GM12878 (cell line): ENCODE measurements at regions not wholly inside any gene's neighbourhood (a gene's known extent, or its start where the extent isn't known, plus 50 kb on each side); places are given as distances from the start of the nearest gene placed in this dataset.

Experiments used
- ATAC-seq: fragments of 200-7000 bp; cut with Tn5 transposase; 3 replicates; pipeline ENCODE4 v1.9.1; 2020; ENCODE audit warnings: mild to moderate bottlenecking, moderate library complexity
- BruUV-seq: library from RNA; stranded (reverse); fragments of 400-500 nt; replicated peaks from 2 replicates; lab custom pipeline; 2021; lab: Mats Ljungman, UMichigan
- CTCF ChIA-PET: fragments of 300-600 bp; sonication (Branson Sonifier 250); formaldehyde crosslinking; extraction: SDS; loops from one replicate; lab custom pipeline; 2021; ENCODE audit warnings: inconsistent platforms; lab: Yijun Ruan, JAX
- POLR2A ChIA-PET: fragments of 350-600 bp; formaldehyde crosslinking; extraction: SDS; loops from one replicate; lab custom pipeline; 2021; ENCODE audit warnings: inconsistent platforms; lab: Charles Lee
- RAD21 ChIA-PET: fragments of 300-600 bp; sonication (Branson Sonifier 250); formaldehyde crosslinking; loops from one replicate; lab custom pipeline; 2023; ENCODE audit warnings: antibody characterized with exemption; ENCODE audit not compliant: unreplicated experiment; lab: Charles Lee
- SMC1A ChIA-PET: fragments of 300-600 bp; sonication (Branson Sonifier 250); formaldehyde crosslinking; loops from one replicate; lab custom pipeline; 2023; ENCODE audit not compliant: unreplicated experiment, uncharacterized antibody; lab: Charles Lee
- DNase-seq: peaks from one replicate; pipeline ENCODE4 v3.0.0-alpha.2; 2011; ENCODE audit warnings: low read depth, low spot score
- FAIRE-seq: peaks from 3 replicates; lab custom pipeline; 2011; peaks lifted over from hg19 to GRCh38; lab: Jason Lieb, UNC
- H2AFZ ChIP-seq: 2 replicates; pipeline ENCODE4 v1.6.0; 2011; ENCODE audit warnings: low read depth, low read length, control low read depth; ENCODE audit not compliant: control insufficient read depth
- H3K27ac ChIP-seq: 2 replicates; pipeline ENCODE4 v1.5.1; 2011; ENCODE audit warnings: control low read depth; ENCODE audit not compliant: control insufficient read depth, insufficient read depth
- H3K27me3 ChIP-seq, 2 experiments: replicated peaks in 1 of 2; 2 replicates each; pipeline versions ENCODE4 v1.6.0 to v1.6.1; 2011; ENCODE audit warnings: low read length in 1 of 2; ENCODE audit not compliant: control insufficient read depth in 2 of 2, insufficient read depth in 2 of 2
- H3K36me3 ChIP-seq, 2 experiments: 2 replicates each; pipeline ENCODE4 v1.5.1; 2011; ENCODE audit warnings: low read length in 1 of 2; ENCODE audit not compliant: control insufficient read depth in 2 of 2, insufficient read depth in 2 of 2
- H3K4me1 ChIP-seq: 2 replicates; pipeline ENCODE4 v1.6.1; 2011; ENCODE audit warnings: mild to moderate bottlenecking, low read length, moderate library complexity, mixed read lengths; ENCODE audit not compliant: control insufficient read depth, insufficient read depth
- H3K4me2 ChIP-seq: 2 replicates; pipeline ENCODE4 v1.6.0; 2011; ENCODE audit warnings: control low read depth; ENCODE audit not compliant: control insufficient read depth, insufficient read depth
- H3K4me3 ChIP-seq: fragments of 200-600 bp; sonication (generic); 2 replicates; pipeline ENCODE4 v1.5.1; 2016
- H3K79me2 ChIP-seq: 2 replicates; pipeline ENCODE4 v1.6.0; 2011; ENCODE audit warnings: low read length; ENCODE audit not compliant: control insufficient read depth, insufficient read depth
- H3K9ac ChIP-seq: 2 replicates; pipeline ENCODE4 v1.8.0; 2011; ENCODE audit warnings: low read length, control low read depth, mixed read lengths; ENCODE audit not compliant: control insufficient read depth, insufficient read depth
- H3K9me3 ChIP-seq: replicated peaks from 3 replicates; pipeline ENCODE4 v1.5.1; 2011; ENCODE audit warnings: mild to moderate bottlenecking, low read length; ENCODE audit not compliant: control insufficient read depth, insufficient read depth
- H4K20me1 ChIP-seq: 2 replicates; pipeline ENCODE4 v1.6.0; 2011; ENCODE audit not compliant: control insufficient read depth, insufficient read depth
- BACH1 ChIP-seq: fragments of 450-650 bp; IDR thresholded peaks from 2 replicates; pipeline ENCODE4 v1.6.1; 2017; ENCODE audit warnings: mild to moderate bottlenecking, borderline replicate concordance
- ETV6 ChIP-seq, 2 experiments: fragments of 450-650 bp in 1 of 2; IDR thresholded peaks in 1 of 2; conservative IDR thresholded peaks in 1 of 2; 2 replicates each; pipeline ENCODE4 v1.6.1; 2014; ENCODE audit warnings: antibody characterized with exemption in 1 of 2, borderline replicate concordance in 1 of 2, low read depth in 1 of 2, mild to moderate bottlenecking in 1 of 2, moderate library complexity in 1 of 2
- FOXK2 ChIP-seq: fragments of 450-650 bp; IDR thresholded peaks from 2 replicates; pipeline ENCODE4 v1.6.1; 2017; ENCODE audit warnings: mild to moderate bottlenecking, moderate library complexity
- HDGF ChIP-seq: fragments of 450-650 bp; IDR thresholded peaks from 2 replicates; pipeline ENCODE4 v1.6.1; 2016; ENCODE audit warnings: antibody characterized with exemption
- KAT2A ChIP-seq: conservative IDR thresholded peaks from 2 replicates; pipeline ENCODE4 v1.6.1; 2011; ENCODE audit warnings: low read depth, low read length; ENCODE audit not compliant: control insufficient read depth
- LARP7 ChIP-seq: fragments of 450-650 bp; IDR thresholded peaks from 2 replicates; pipeline ENCODE4 v1.6.1; 2017; ENCODE audit warnings: mild to moderate bottlenecking
- MLLT1 ChIP-seq: fragments of 450-650 bp; IDR thresholded peaks from 2 replicates; pipeline ENCODE4 v1.6.1; 2016; ENCODE audit warnings: mild to moderate bottlenecking
- NBN ChIP-seq: fragments of 450-650 bp; IDR thresholded peaks from 2 replicates; pipeline ENCODE4 v1.6.1; 2016
- PRDM15 ChIP-seq: fragments of 450-650 bp; formaldehyde crosslinking; IDR thresholded peaks from 2 replicates; pipeline ENCODE4 v1.4.0; 2020; ENCODE audit warnings: mild to moderate bottlenecking, moderate library complexity
- SIN3A ChIP-seq: IDR thresholded peaks from 2 replicates; pipeline ENCODE4 v1.6.1; 2012; ENCODE audit warnings: low read depth, low read length, improper control_type of control experiment
- SIX5 ChIP-seq: IDR thresholded peaks from 2 replicates; pipeline ENCODE4 v1.6.1; 2011; ENCODE audit warnings: mild to moderate bottlenecking, low read depth, low read length, moderate library complexity; ENCODE audit not compliant: severe bottlenecking
- TAF1 ChIP-seq: IDR thresholded peaks from 2 replicates; pipeline ENCODE4 v1.6.1; 2011; ENCODE audit warnings: mild to moderate bottlenecking, low read depth, low read length, borderline replicate concordance
- TBL1XR1 ChIP-seq: IDR thresholded peaks from 2 replicates; pipeline ENCODE4 v1.6.1; 2012; ENCODE audit warnings: low read depth, low read length, improper control_type of control experiment
- USF1 ChIP-seq: IDR thresholded peaks from 2 replicates; pipeline ENCODE4 v1.6.1; 2011; ENCODE audit warnings: borderline replicate concordance, low read depth, mild to moderate bottlenecking, moderate library complexity, mixed read lengths, low read length; ENCODE audit not compliant: insufficient read depth; ENCODE audit errors: extremely low read length
- ZNF217 ChIP-seq: fragments of 450-650 bp; IDR thresholded peaks from 2 replicates; pipeline ENCODE4 v1.6.1; 2017; ENCODE audit warnings: antibody characterized with exemption, mild to moderate bottlenecking
- ZSCAN29 ChIP-seq: fragments of 450-650 bp; IDR thresholded peaks from 2 replicates; pipeline ENCODE4 v1.6.1; 2017; ENCODE audit warnings: mild to moderate bottlenecking, moderate library complexity
- WGBS: methylation state at CpG from one replicate; pipeline ENCODE4 v1.1.6; 2016; ENCODE audit warnings: low lambda C conversion rate; ENCODE audit not compliant: insufficient replicate concordance, insufficient coverage; ENCODE audit errors: missing lambda C conversion rate; 5-methylcytosine and 5-hydroxymethylcytosine counted together
- in situ Hi-C: fragments of 300-500 bp; cut with MboI; formaldehyde crosslinking; loops from 9 replicates; pipeline ENCODE4 v1.14.3; 2018; ENCODE audit warnings: mixed read lengths
- intact Hi-C: fragments of 100-400 bp; cut with micrococcal nuclease; formaldehyde crosslinking; loops from one replicate; pipeline ENCODE4 v1.14.2; 2022; ENCODE audit not compliant: unreplicated experiment

DNA sequence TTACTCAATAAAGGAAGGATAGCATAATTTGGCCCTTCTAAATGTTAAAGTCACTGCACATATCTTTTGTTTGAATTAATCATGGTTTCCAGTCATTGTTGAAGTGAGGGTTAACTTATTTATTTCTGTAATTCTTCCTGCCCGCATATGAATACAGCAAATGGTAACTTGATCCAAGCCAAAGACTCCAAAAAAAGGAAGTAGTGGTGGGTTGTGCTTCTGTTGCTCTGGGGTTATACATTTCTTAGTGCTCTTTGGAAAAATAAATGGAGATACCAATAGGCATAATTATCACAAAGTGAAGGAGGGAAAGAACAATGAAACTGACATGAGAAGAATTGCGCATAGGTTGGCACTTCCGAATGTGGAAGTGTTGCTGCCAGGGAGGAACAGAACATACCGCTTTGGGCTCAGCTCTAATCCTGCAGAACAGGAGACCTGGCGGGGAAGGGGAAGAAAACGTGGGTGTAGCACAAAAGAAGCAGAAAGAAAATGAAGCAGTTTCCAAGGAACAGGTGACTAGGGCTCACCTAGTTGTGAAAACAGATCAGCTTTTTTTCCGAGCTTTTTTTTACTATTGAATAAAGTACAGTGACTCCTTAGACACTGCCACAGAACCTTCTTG lies 69.7 kb upstream of the TAF11L2 start:
- Histone ChIP-seq H3K4me1 (peaks cover 14% of the 10 kb centered on the region), H4K20me1 (no peaks in the 10 kb centered on the region), H3K4me3 (no peak overlapping the region), H3K9ac (no peak overlapping the region), H3K79me2 (no peaks in the 10 kb centered on the region), H2AFZ (no peak overlapping the region), H3K9me3 (no peaks in the 10 kb centered on the region; the same call in 2 of the 3 replicates), H3K4me2 (no peak overlapping the region), H3K27ac (no peak overlapping the region), H3K36me3 (no peaks in the 10 kb centered on the region), H3K27me3 (no peaks in the 10 kb centered on the region)
- no TSS peak for BruUV-seq
- POLR2A ChIA-PET: no interaction called here
- WGBS: 62% methylated on average over 7 of the region's 7 CpGs
- FAIRE-seq (no peak), ATAC-seq (no peak), DNase-seq (no peak)
- SMC1A ChIA-PET: interaction anchor here (0.6 to 0.9 kb wide), 2 partner anchors 14 to 24 kb away, joined by 3 to 4 read pairs; no protein-coding TSS in a partner anchor
- RAD21 ChIA-PET: no interaction called here
- CTCF ChIA-PET: no interaction called here
- in situ Hi-C loops: no loop called here
- intact Hi-C loops: loop anchor here (5.0 kb wide), 1 partner anchor 211 kb away; the partner anchor contains the start of gene BASP1
- TF ChIP-seq SIX5: no peak
- TF ChIP-seq NBN: no peak
- TF ChIP-seq ZNF217: no peak
- TF ChIP-seq FOXK2: no peak
- no peak for TF ChIP-seq ZSCAN29
- no peak for TF ChIP-seq TAF1
- TF ChIP-seq SIN3A: no peak
- TF ChIP-seq LARP7: no peak
- TF ChIP-seq USF1: no peak
- no peak for TF ChIP-seq PRDM15
- no peak for TF ChIP-seq KAT2A
- TF ChIP-seq MLLT1: no peak
- no peak for TF ChIP-seq TBL1XR1
- TF ChIP-seq HDGF: no peak
- TF ChIP-seq BACH1: no peak
- TF ChIP-seq ETV6 (conservative IDR thresholded peaks at IDR 0.05 in 1 of 2, IDR thresholded peaks at IDR 0.05 in 1 of 2; ENCODE audit: borderline replicate concordance in 1 of 2, low read depth in 1 of 2): no peak
